NCI-H128 (cell line): ENCODE measurements at regions not wholly inside any gene's neighbourhood (a gene's known extent, or its start where the extent isn't known, plus 50 kb on each side); places are given as distances from the start of the nearest gene placed in this dataset.
"Not testable (repeated sequence)": the region's sequence is repeated elsewhere in the genome, so short reads cannot be mapped to it uniquely, and the experiment has no call there.

ENCODE experiments used
- DNase-seq: peaks from one replicate; lab custom pipeline; 2025; ENCODE audit not compliant: unreplicated experiment; lab: John Stamatoyannopoulos, UW

- DNase-seq, result no peak
Measured at GRCh38 chr17:51387986-51388385, 127.6 kb downstream of the UTP18 start.

GRCh38 chr17:51389875-51390274, 129.5 kb downstream of the UTP18 start:
- no peak for DNase-seq

GRCh38 chr17:51391982-51392654, 131.8 kb downstream of the UTP18 start:
- no peak for DNase-seq

- DNase-seq, result no peak
Measured at GRCh38 chr17:51395621-51396020, 135.3 kb downstream of the UTP18 start.

- no peak for DNase-seq
Measured at GRCh38 chr17:51397361-51398127, 137.2 kb downstream of the UTP18 start.

GRCh38 chr17:51398128-51398525, 137.8 kb downstream of the UTP18 start:
- no peak for DNase-seq

GRCh38 chr17:51398687-51399086, 138.3 kb downstream of the UTP18 start:
- no peak for DNase-seq

GRCh38 chr17:51401279-51401678, 140.9 kb downstream of the UTP18 start:
- DNase-seq, result no peak

- DNase-seq, result no peak
Measured at GRCh38 chr17:51402899-51403298, 142.6 kb downstream of the UTP18 start.

GRCh38 chr17:51407576-51407975, 147.2 kb downstream of the UTP18 start:
- DNase-seq, result no peak

- peak; percentile 0 for DNase-seq
Measured at GRCh38 chr17:51419476-51419875, 159.1 kb downstream of the UTP18 start.

- no peak for DNase-seq
Measured at GRCh38 chr17:51421525-51421924, 161.2 kb downstream of the UTP18 start.

- DNase-seq, result no peak
Measured at GRCh38 chr17:51422634-51423033, 162.3 kb downstream of the UTP18 start.

GRCh38 chr17:51423421-51424160, 163.2 kb downstream of the UTP18 start:
- no peak for DNase-seq

- no peak for DNase-seq
Measured at GRCh38 chr17:51425773-51426172, 165.4 kb downstream of the UTP18 start.

GRCh38 chr17:51427323-51427811, 167.0 kb downstream of the UTP18 start:
- DNase-seq, result no peak

GRCh38 chr17:51427856-51428255, 167.5 kb downstream of the UTP18 start:
- no peak for DNase-seq

GRCh38 chr17:51428668-51429495, 168.5 kb downstream of the UTP18 start:
- no peak for DNase-seq

GRCh38 chr17:51429938-51430337, 169.6 kb downstream of the UTP18 start:
- DNase-seq, result not testable (repeated sequence)

- no peak for DNase-seq
Measured at GRCh38 chr17:51430591-51430990, 170.2 kb downstream of the UTP18 start.
